HG02610 (cell line): ENCODE measurements at regions not wholly inside any gene's neighbourhood (a gene's known extent, or its start where the extent isn't known, plus 50 kb on each side); places are given as distances from the start of the nearest gene placed in this dataset.
"Not testable (repeated sequence)": the region's sequence is repeated elsewhere in the genome, so short reads cannot be mapped to it uniquely, and the experiment has no call there.

Source experiments
- ATAC-seq: cut with Tn5 transposase; IDR thresholded peaks from one replicate; pipeline ENCODE4 v1.9.1; 2021; ENCODE audit warnings: mild to moderate bottlenecking, moderate library complexity; ENCODE audit not compliant: unreplicated experiment

GRCh38 chr20:55439070-55439469 is 566.2 kb downstream of the CBLN4 start:
- no peak for ATAC-seq

GRCh38 chr20:55437798-55438415 is 567.4 kb downstream of the CBLN4 start:
- ATAC-seq = no peak

- ATAC-seq = no peak
Observed at GRCh38 chr20:55424968-55425367, 580.4 kb downstream of the CBLN4 start.

- ATAC-seq = no peak
Observed at GRCh38 chr20:55424476-55424875, 580.8 kb downstream of the CBLN4 start.

GRCh38 chr20:55417836-55418235 is 587.5 kb downstream of the CBLN4 start:
- no peak for ATAC-seq

GRCh38 chr20:55415567-55416142 is 589.7 kb downstream of the CBLN4 start:
- no peak for ATAC-seq

GRCh38 chr20:55412508-55412907 is 592.8 kb downstream of the CBLN4 start:
- ATAC-seq = not testable (repeated sequence)

GRCh38 chr20:55406891-55407290 is 598.4 kb downstream of the CBLN4 start:
- ATAC-seq = no peak

- ATAC-seq = no peak
Observed at GRCh38 chr20:55394592-55394991, 610.7 kb downstream of the CBLN4 start.

- no peak for ATAC-seq
Observed at GRCh38 chr20:55390791-55391190, 614.5 kb downstream of the CBLN4 start.

- no peak for ATAC-seq
Observed at GRCh38 chr20:55386686-55387085, 618.6 kb downstream of the CBLN4 start.

- ATAC-seq = no peak
Observed at GRCh38 chr20:55375920-55376319, 629.4 kb downstream of the CBLN4 start.

GRCh38 chr20:55365745-55366144 is 639.6 kb downstream of the CBLN4 start:
- no peak for ATAC-seq

GRCh38 chr20:55360895-55361294 is 644.4 kb downstream of the CBLN4 start:
- ATAC-seq = no peak

GRCh38 chr20:55354720-55355119 is 650.6 kb downstream of the CBLN4 start:
- no peak for ATAC-seq

- ATAC-seq = no peak
Observed at GRCh38 chr20:55353206-55353605, 652.1 kb downstream of the CBLN4 start.

GRCh38 chr20:55348223-55348622 is 657.1 kb downstream of the CBLN4 start:
- no peak for ATAC-seq

GRCh38 chr20:55342822-55343221 is 662.5 kb downstream of the CBLN4 start:
- ATAC-seq = no peak

- ATAC-seq = no peak
Observed at GRCh38 chr20:55333798-55334197, 671.5 kb downstream of the CBLN4 start.

- no peak for ATAC-seq
Observed at GRCh38 chr20:55329108-55329507, 676.2 kb downstream of the CBLN4 start.

- no peak for ATAC-seq
Observed at GRCh38 chr20:55322745-55323144, 682.6 kb downstream of the CBLN4 start.

- ATAC-seq = no peak
Observed at GRCh38 chr20:55316753-55317152, 688.6 kb downstream of the CBLN4 start.

GRCh38 chr20:55310844-55311243 is 694.5 kb downstream of the CBLN4 start:
- not testable (repeated sequence) for ATAC-seq
